ENCODE measurements at regions not wholly inside any gene's neighbourhood (a gene's known extent, or its start where the extent isn't known, plus 50 kb on each side); places are given as distances from the start of the nearest gene placed in this dataset.

DNA sequence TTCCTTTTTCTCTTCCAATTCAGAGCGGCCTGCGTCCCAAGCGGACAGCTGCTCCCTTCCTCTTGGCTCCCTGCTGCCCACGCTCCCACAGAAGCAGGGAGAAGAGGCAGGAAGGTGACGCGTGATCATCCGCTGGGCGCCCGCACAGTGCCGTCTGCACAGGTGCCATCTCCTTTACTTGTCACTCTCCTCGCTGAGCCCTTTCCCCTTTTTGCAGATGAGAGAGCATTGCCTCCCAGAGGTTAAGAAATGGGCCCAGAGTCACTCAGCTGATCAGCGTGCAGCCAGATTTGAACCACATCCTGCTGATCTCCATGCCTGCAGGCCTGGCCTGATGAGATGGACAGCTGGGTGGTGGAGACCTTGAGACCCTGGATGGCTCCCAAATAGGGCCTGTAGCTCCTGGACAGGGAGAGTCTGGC, 299.8 kb downstream of the SEC14L1 start:
- Histone ChIP-seq H3K9ac (ENCODE audit: low read length) (peak overlapping the region; percentile 91), H3K9me2 (replicated peaks; ENCODE audit: insufficient read depth, low read length) (no peaks in the 10 kb centered on the region), H3K27ac (ENCODE audit: low read depth, low read length) (peak overlapping the region; percentile 100), H3K4me3 (ENCODE audit: insufficient read depth, low read length, poor library complexity, severe bottlenecking) (peak overlapping the region; percentile 28), H3K4me2 (ENCODE audit: low read depth, low read length, poor library complexity, severe bottlenecking) (peak overlapping the region; percentile 72), H3K9me3 (ENCODE audit: insufficient read depth, low read length) (no peaks in the 10 kb centered on the region), H3K79me2 (ENCODE audit: insufficient read depth, low read length) (peaks cover 25% of the 10 kb centered on the region), H2AFZ (ENCODE audit: low read depth, low read length, severe bottlenecking) (no peak overlapping the region), H3K27me3 (ENCODE audit: low read length) (no peaks in the 10 kb centered on the region), H3K36me3 (ENCODE audit: low read length) (no peaks in the 10 kb centered on the region), H3F3A (ENCODE audit: insufficient read depth) (peaks cover 91% of the 10 kb centered on the region), H4K20me1 (ENCODE audit: low read depth, low read length) (no peaks in the 10 kb centered on the region)
- no peak for TF ChIP-seq EZH2phosphoT487 (conservative IDR thresholded peaks at IDR 0.05; ENCODE audit: low read length)
- TF ChIP-seq, protein P1, sequence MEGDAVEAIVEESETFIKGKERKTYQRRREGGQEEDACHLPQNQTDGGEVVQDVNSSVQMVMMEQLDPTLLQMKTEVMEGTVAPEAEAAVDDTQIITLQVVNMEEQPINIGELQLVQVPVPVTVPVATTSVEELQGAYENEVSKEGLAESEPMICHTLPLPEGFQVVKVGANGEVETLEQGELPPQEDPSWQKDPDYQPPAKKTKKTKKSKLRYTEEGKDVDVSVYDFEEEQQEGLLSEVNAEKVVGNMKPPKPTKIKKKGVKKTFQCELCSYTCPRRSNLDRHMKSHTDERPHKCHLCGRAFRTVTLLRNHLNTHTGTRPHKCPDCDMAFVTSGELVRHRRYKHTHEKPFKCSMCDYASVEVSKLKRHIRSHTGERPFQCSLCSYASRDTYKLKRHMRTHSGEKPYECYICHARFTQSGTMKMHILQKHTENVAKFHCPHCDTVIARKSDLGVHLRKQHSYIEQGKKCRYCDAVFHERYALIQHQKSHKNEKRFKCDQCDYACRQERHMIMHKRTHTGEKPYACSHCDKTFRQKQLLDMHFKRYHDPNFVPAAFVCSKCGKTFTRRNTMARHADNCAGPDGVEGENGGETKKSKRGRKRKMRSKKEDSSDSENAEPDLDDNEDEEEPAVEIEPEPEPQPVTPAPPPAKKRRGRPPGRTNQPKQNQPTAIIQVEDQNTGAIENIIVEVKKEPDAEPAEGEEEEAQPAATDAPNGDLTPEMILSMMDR (IDR thresholded peaks at IDR 0.05; ENCODE audit: insufficient read depth, low read length, poor library complexity, severe bottlenecking): no peak

DNA sequence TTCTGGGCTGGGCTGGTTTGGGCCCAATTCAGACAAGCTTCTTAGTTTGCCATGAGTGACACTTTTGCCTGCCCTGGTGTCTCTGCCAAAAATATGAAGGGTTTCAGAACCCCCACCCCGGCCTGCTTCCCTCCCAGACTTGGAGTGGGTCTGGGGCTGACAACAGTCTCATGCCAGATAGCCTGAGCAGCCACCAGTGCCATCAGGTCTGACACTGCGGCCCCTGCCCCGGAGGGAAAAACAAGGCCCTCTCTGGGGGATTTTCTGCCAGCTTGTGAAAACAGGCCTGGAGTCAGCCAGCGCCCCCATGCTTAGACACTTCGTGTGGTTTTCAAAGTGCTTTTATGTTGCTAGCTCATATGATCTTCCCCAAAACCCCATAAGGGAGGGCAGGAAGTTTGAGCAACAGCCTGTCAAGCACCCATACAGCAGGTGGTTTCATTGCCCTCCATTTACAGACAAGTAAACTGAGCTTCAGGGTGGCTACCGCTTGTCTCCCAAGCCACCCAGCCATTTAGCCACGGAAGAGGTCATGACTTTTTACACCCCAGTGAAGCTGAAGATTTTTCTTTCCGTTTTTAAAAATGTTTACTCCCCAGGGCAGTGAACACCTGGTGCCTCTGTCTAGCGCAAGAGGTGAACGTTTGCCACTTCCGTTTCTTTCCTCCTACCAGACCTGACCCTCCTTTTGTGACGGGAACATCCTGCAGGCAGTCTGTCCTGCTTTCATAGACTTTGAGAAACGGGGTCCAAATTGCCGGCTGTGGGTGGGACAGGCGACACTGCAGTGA, 300.6 kb downstream of the SEC14L1 start:
- peak overlapping the region; percentile 91 for H3K9ac ChIP-seq (ENCODE audit: low read length)
- no peak for TF ChIP-seq EZH2phosphoT487 (conservative IDR thresholded peaks at IDR 0.05; ENCODE audit: low read length)
- TF ChIP-seq, protein P1 (IDR thresholded peaks at IDR 0.05; ENCODE audit: insufficient read depth, low read length, poor library complexity, severe bottlenecking): no peak
- H3K27me3 ChIP-seq (ENCODE audit: low read length): no peaks in the 10 kb centered on the region
- peak overlapping the region; percentile 72 for H3K4me2 ChIP-seq (ENCODE audit: low read depth, low read length, poor library complexity, severe bottlenecking)
- no peaks in the 10 kb centered on the region for H3K9me2 ChIP-seq (replicated peaks; ENCODE audit: insufficient read depth, low read length)
- peaks cover 93% of the 10 kb centered on the region for H3F3A ChIP-seq (ENCODE audit: insufficient read depth)
- peaks cover 22% of the 10 kb centered on the region for H3K79me2 ChIP-seq (ENCODE audit: insufficient read depth, low read length)
- no peak overlapping the region for H2AFZ ChIP-seq (ENCODE audit: low read depth, low read length, severe bottlenecking)
- H3K9me3 ChIP-seq (ENCODE audit: insufficient read depth, low read length): no peaks in the 10 kb centered on the region
- peak overlapping the region; percentile 100 for H3K27ac ChIP-seq (ENCODE audit: low read depth, low read length)
- H3K36me3 ChIP-seq (ENCODE audit: low read length): no peaks in the 10 kb centered on the region
- no peaks in the 10 kb centered on the region for H4K20me1 ChIP-seq (ENCODE audit: low read depth, low read length)
- peak overlapping the region; percentile 28 for H3K4me3 ChIP-seq (ENCODE audit: insufficient read depth, low read length, poor library complexity, severe bottlenecking)

DNA sequence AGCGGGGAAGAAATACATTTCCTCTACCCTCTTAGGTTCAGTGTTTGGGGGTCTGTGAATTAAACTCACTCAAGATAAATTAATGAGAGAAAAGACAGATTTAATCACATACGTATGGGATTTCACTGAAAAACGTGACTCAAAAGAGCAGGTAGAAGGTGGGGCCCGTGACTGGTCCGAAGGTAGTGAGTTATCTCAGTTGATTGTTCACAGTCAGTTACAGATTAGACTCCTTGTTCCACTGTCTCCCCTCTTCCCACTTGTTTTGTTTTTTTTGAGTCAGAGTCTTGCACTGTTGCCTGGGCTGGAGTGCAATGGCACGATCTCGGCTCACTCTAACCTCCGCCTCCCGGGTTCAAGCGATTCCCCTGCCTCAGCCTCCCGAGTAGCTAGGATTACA, 301.2 kb downstream of the SEC14L1 start:
- peaks cover 17% of the 10 kb centered on the region; the same call in 1 of the 2 replicates for H3K79me2 ChIP-seq (ENCODE audit: insufficient read depth, low read length)
- H3K27me3 ChIP-seq (ENCODE audit: low read length): no peaks in the 10 kb centered on the region
- peak overlapping the region; percentile 64 for H3K4me2 ChIP-seq (ENCODE audit: low read depth, low read length, poor library complexity, severe bottlenecking)
- no peaks in the 10 kb centered on the region for H3K9me2 ChIP-seq (replicated peaks; ENCODE audit: insufficient read depth, low read length)
- no peak overlapping the region for H3K4me3 ChIP-seq (ENCODE audit: insufficient read depth, low read length, poor library complexity, severe bottlenecking)
- H3K27ac ChIP-seq (ENCODE audit: low read depth, low read length): peak overlapping the region; percentile 100
- no peak overlapping the region for H2AFZ ChIP-seq (ENCODE audit: low read depth, low read length, severe bottlenecking)
- TF ChIP-seq, protein P1 (IDR thresholded peaks at IDR 0.05; ENCODE audit: insufficient read depth, low read length, poor library complexity, severe bottlenecking): no peak
- no peak for TF ChIP-seq EZH2phosphoT487 (conservative IDR thresholded peaks at IDR 0.05; ENCODE audit: low read length)
- no peaks in the 10 kb centered on the region for H4K20me1 ChIP-seq (ENCODE audit: low read depth, low read length)
- peaks cover 93% of the 10 kb centered on the region for H3F3A ChIP-seq (ENCODE audit: insufficient read depth)
- no peaks in the 10 kb centered on the region for H3K9me3 ChIP-seq (ENCODE audit: insufficient read depth, low read length)
- H3K9ac ChIP-seq (ENCODE audit: low read length): peak overlapping the region; percentile 67
- H3K36me3 ChIP-seq (ENCODE audit: low read length): no peaks in the 10 kb centered on the region
